ENCODE measurements at regions not wholly inside any gene's neighbourhood (a gene's known extent, or its start where the extent isn't known, plus 50 kb on each side); places are given as distances from the start of the nearest gene placed in this dataset.
"Not testable (repeated sequence)": the region's sequence is repeated elsewhere in the genome, so short reads cannot be mapped to it uniquely, and the experiment has no call there.

GRCh38 chr4:132697505-132697904, 451.6 kb upstream of the PCDH10 start:
- DNase-seq: not testable (repeated sequence)

- no peak for DNase-seq
Observed at GRCh38 chr4:132707955-132708354, 441.1 kb upstream of the PCDH10 start.

- no peak for DNase-seq
Observed at GRCh38 chr4:132709056-132709455, 440.0 kb upstream of the PCDH10 start.

- DNase-seq: no peak
Observed at GRCh38 chr4:132710971-132711370, 438.1 kb upstream of the PCDH10 start.

- no peak for DNase-seq
Observed at GRCh38 chr4:132737344-132737743, 411.8 kb upstream of the PCDH10 start.

- DNase-seq: no peak
Observed at GRCh38 chr4:132759199-132759780, 389.8 kb upstream of the PCDH10 start.

GRCh38 chr4:132763465-132763864, 385.6 kb upstream of the PCDH10 start:
- DNase-seq: no peak

GRCh38 chr4:132767901-132768300, 381.2 kb upstream of the PCDH10 start:
- DNase-seq: no peak

GRCh38 chr4:132770776-132771175, 378.3 kb upstream of the PCDH10 start:
- DNase-seq: no peak

GRCh38 chr4:132792310-132792709, 356.8 kb upstream of the PCDH10 start:
- DNase-seq: no peak

- DNase-seq: no peak
Observed at GRCh38 chr4:132797856-132798255, 351.2 kb upstream of the PCDH10 start.

GRCh38 chr4:132809298-132810032, 339.6 kb upstream of the PCDH10 start:
- DNase-seq: no peak

- DNase-seq: not testable (repeated sequence)
Observed at GRCh38 chr4:132813061-132813460, 336.0 kb upstream of the PCDH10 start.

- DNase-seq: no peak
Observed at GRCh38 chr4:132818091-132818490, 331.0 kb upstream of the PCDH10 start.

GRCh38 chr4:132823419-132823818, 325.7 kb upstream of the PCDH10 start:
- DNase-seq: no peak

- DNase-seq: no peak
Observed at GRCh38 chr4:132824761-132825160, 324.3 kb upstream of the PCDH10 start.

GRCh38 chr4:132827522-132827921, 321.6 kb upstream of the PCDH10 start:
- DNase-seq: no peak

GRCh38 chr4:132838244-132838643, 310.9 kb upstream of the PCDH10 start:
- DNase-seq: no peak

GRCh38 chr4:132839070-132839469, 310.0 kb upstream of the PCDH10 start:
- no peak for DNase-seq

GRCh38 chr4:132859929-132860328, 289.2 kb upstream of the PCDH10 start:
- DNase-seq: no peak

GRCh38 chr4:132860976-132861375, 288.1 kb upstream of the PCDH10 start:
- DNase-seq: no peak

- no peak for DNase-seq
Observed at GRCh38 chr4:132863619-132864018, 285.5 kb upstream of the PCDH10 start.

- DNase-seq: no peak
Observed at GRCh38 chr4:132865458-132865857, 283.6 kb upstream of the PCDH10 start.

GRCh38 chr4:132865922-132866321, 283.2 kb upstream of the PCDH10 start:
- no peak for DNase-seq

GRCh38 chr4:132866616-132867015, 282.5 kb upstream of the PCDH10 start:
- no peak for DNase-seq
